SU-DHL-6 (cell line): ENCODE measurements at regions not wholly inside any gene's neighbourhood (a gene's known extent, or its start where the extent isn't known, plus 50 kb on each side); places are given as distances from the start of the nearest gene placed in this dataset.

ENCODE experiments used
- EZH2phosphoT487 ChIP-seq: fragments of 200-600 bp; sonication (generic), shearing (Covaris generic); conservative IDR thresholded peaks from 2 replicates; pipeline ENCODE4 v1.6.1; 2018; ENCODE audit warnings: mild to moderate bottlenecking, antibody characterized with exemption, low read length, moderate library complexity, mixed read lengths
- TF ChIP-seq, protein P1 (sequence below): fragments of 200-600 bp; sonication (generic); IDR thresholded peaks from one replicate; pipeline ENCODE4 v1.5.1; 2017; ENCODE audit warnings: antibody characterized with exemption, mild to moderate bottlenecking, low read length, moderate library complexity; ENCODE audit not compliant: insufficient read depth, poor library complexity, severe bottlenecking

DNA sequence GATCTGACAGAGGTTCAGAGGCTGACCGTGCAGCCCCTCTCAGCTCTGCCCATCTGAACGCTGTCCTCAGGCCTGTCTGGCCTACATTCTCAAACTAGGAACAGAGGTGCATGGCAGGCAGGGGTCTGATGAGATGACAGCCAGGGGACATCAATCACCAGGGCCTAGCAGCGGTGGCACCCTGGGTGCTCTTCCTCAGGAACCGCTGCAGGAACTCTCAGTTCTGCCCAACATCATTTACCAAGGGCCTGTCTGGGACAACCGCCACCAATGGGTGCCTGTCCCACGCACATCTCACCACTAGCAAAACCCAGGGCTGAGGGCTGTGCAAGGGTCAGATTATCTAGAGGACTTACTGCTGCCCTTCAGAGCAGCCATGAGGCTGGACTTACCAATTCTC lies 245.7 kb downstream of the TOMM20 start:
- TF ChIP-seq, protein P1, sequence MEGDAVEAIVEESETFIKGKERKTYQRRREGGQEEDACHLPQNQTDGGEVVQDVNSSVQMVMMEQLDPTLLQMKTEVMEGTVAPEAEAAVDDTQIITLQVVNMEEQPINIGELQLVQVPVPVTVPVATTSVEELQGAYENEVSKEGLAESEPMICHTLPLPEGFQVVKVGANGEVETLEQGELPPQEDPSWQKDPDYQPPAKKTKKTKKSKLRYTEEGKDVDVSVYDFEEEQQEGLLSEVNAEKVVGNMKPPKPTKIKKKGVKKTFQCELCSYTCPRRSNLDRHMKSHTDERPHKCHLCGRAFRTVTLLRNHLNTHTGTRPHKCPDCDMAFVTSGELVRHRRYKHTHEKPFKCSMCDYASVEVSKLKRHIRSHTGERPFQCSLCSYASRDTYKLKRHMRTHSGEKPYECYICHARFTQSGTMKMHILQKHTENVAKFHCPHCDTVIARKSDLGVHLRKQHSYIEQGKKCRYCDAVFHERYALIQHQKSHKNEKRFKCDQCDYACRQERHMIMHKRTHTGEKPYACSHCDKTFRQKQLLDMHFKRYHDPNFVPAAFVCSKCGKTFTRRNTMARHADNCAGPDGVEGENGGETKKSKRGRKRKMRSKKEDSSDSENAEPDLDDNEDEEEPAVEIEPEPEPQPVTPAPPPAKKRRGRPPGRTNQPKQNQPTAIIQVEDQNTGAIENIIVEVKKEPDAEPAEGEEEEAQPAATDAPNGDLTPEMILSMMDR, result no peak
- no peak for TF ChIP-seq EZH2phosphoT487
